Heart right ventricle (tissue), 16 donors: ENCODE measurements at regions not wholly inside any gene's neighbourhood (a gene's known extent, or its start where the extent isn't known, plus 50 kb on each side); places are given as distances from the start of the nearest gene placed in this dataset.

Experiments used
- ATAC-seq, 8 donors: fragments of 200-7000 bp; cut with Tn5 transposase; one replicate each; pipeline ENCODE4 v1.9.1; 2020; ENCODE audit warnings: mild to moderate bottlenecking in 8 of 8, moderate library complexity in 8 of 8, moderate number of reproducible peaks in 1 of 8
- DNase-seq, 2 donors: peaks; one replicate each; pipeline ENCODE4 v3.0.0-alpha.2; 2020
- H3K27ac ChIP-seq, 10 donors: fragments of 200-600 bp; sonication (generic) in 2 of 10; one replicate each; pipeline versions ENCODE4 v1.5.0 to v1.8.0; 2020 to 2022; ENCODE audit warnings: mild to moderate bottlenecking in 3 of 10
- H3K27me3 ChIP-seq, 7 donors: fragments of 200-600 bp; one replicate each; pipeline ENCODE4 v1.8.0; 2021 to 2022; ENCODE audit warnings: mild to moderate bottlenecking in 2 of 7
- H3K36me3 ChIP-seq, 9 donors: fragments of 200-600 bp; sonication (generic) in 1 of 9; one replicate each; pipeline versions ENCODE4 v1.5.0 to v1.8.0; 2020 to 2022; ENCODE audit warnings: mild to moderate bottlenecking in 2 of 9
- H3K4me1 ChIP-seq, 9 donors: fragments of 200-600 bp; sonication (generic) in 1 of 9; one replicate each; pipeline versions ENCODE4 v1.5.0 to v1.8.0; 2020 to 2022; ENCODE audit warnings: mild to moderate bottlenecking in 4 of 9
- H3K4me3 ChIP-seq, 10 donors: fragments of 200-600 bp; sonication (generic) in 2 of 10; one replicate each; pipeline versions ENCODE4 v1.5.0 to v1.8.0; 2020 to 2022; ENCODE audit warnings: mild to moderate bottlenecking in 7 of 10, moderate library complexity in 2 of 10
- H3K9me3 ChIP-seq, 11 donors: fragments of 200-600 bp in 10 of 11; sonication (generic) in 2 of 11; one replicate each; pipeline versions ENCODE4 v1.5.0 to v1.8.0; 2013 to 2022; ENCODE audit warnings: mild to moderate bottlenecking in 2 of 11, control low read depth in 1 of 11, moderate library complexity in 1 of 11
- WGBS, 2 donors: extraction: QIAGEN DNeasy Blood & Tissue Kit; methylation state at CpG; one replicate each; pipeline ENCODE4 v1.1.7; 2013; ENCODE audit warnings: inconsistent platforms in 1 of 2; 5-methylcytosine and 5-hydroxymethylcytosine counted together
- intact Hi-C, 10 donors: fragments of 100-400 bp; cut with DNase I; formaldehyde crosslinking; loops; one replicate each; pipeline versions ENCODE4 v1.11.1 to v1.14.2; 2022
- TF ChIP-seq, protein P1 (sequence below), 9 donors: fragments of 200-600 bp; sonication (generic) in 2 of 9; IDR thresholded peaks; one replicate each; pipeline versions ENCODE4 v1.5.0 to v1.8.0; 2021 to 2022; ENCODE audit warnings: antibody characterized with exemption in 9 of 9, mild to moderate bottlenecking in 5 of 9, moderate library complexity in 1 of 9
- donor health status: Arrhythmogenic right ventricular cardiomyopathy.
- donor health status: ischemic (EF 13 %, LVEDD 7.1; RV severe dilation, severe dysfunction).
- donor health status: healthy with polysubstance abuse.
- donor health status: DM: no; HTN: yes; CAD: no.
- donor health status: DM: no; HTN: no; CAD: no.
- donor health status: ischemic (EF 25% LVEDD 6.9; RV normal size, moderate dysfunction).
- donor health status: ischemic (EF 25% LVEDD 5.7; RV mildly dilated, moderate dysfunction).
- donor health status: healthy.
- donor health status: DM: yes; HTN: yes; CAD: no.
- donor health status: Ischemic cardiomyopathy.
- donor health status: ischemic (EF 35%, LVEDD 5.7; RV mildly dilated, moderate dysfunction).
- donor health status: nonischemic (EF 11% LVEDD 7.7; RV severe dilation, severe dysfunction).
- donor health status: DM: yes; HTN: yes; CAD: no.
- donor health status: PGD.
- donor health status: ischemic (EF 29% LVEDD 5.4; RV normal size, mild dysfunction).
- donor health status: nonischemic (EF 23%, LVEDD 6.1; RV moderate dilation, normal function).

DNA sequence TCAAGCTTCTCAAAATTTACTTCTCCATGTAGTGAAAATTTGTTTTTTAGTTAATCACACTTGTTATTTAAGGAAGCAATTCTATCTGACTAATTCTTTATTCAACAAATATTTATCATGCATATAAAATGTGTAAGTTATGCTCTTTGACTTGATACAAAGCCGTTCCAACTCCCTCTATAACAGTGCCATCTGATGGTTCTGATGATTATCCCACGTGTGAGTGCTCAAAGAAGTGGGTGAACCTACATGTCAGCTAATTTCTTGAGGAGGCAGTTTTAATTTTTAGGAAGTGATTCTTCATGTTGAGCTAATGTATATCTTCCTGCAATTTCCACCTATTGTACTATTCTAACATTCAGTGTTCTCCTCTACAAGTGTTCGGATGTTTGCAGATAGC is 88.8 kb upstream of the BRINP1 start:
- no peak overlapping the region for H3K27ac ChIP-seq
- H3K27me3 ChIP-seq = no peaks in the 10 kb centered on the region
- intact Hi-C loops = no loop called here
- no peaks in the 10 kb centered on the region for H3K36me3 ChIP-seq
- H3K9me3 ChIP-seq = no peaks in the 10 kb centered on the region
- no peak overlapping the region for H3K4me3 ChIP-seq
- TF ChIP-seq, protein P1, sequence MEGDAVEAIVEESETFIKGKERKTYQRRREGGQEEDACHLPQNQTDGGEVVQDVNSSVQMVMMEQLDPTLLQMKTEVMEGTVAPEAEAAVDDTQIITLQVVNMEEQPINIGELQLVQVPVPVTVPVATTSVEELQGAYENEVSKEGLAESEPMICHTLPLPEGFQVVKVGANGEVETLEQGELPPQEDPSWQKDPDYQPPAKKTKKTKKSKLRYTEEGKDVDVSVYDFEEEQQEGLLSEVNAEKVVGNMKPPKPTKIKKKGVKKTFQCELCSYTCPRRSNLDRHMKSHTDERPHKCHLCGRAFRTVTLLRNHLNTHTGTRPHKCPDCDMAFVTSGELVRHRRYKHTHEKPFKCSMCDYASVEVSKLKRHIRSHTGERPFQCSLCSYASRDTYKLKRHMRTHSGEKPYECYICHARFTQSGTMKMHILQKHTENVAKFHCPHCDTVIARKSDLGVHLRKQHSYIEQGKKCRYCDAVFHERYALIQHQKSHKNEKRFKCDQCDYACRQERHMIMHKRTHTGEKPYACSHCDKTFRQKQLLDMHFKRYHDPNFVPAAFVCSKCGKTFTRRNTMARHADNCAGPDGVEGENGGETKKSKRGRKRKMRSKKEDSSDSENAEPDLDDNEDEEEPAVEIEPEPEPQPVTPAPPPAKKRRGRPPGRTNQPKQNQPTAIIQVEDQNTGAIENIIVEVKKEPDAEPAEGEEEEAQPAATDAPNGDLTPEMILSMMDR (IDR thresholded peaks at IDR 0.05) = no peak
- H3K4me1 ChIP-seq = no peaks in the 10 kb centered on the region
- DNase-seq (no peak), ATAC-seq (no peak)
- 43 to 46% methylated on average over 3 of the region's 3 CpGs for WGBS, 2 donors

DNA sequence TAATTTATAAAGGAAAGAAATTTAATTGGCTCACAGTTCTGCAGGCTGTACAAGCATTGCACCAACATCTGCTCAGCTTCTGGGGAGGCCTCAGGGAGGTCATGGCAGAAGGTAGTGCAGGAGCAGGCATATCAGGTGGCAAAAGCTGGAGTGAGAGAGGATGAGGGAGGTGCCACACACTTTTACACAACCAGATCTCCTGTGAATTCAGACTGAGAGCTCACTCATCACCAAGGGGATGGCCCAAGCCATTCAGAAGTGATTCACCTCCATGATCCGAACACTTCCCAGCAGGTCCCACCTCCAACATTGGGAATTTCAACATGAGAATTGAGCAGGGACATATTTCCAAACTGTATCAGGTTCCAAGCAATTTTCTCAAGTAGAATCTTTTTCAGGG is 84.7 kb upstream of the BRINP1 start:
- H3K4me1 ChIP-seq = no peaks in the 10 kb centered on the region
- H3K27me3 ChIP-seq = no peaks in the 10 kb centered on the region
- TF ChIP-seq, protein P1 (IDR thresholded peaks at IDR 0.05) = no peak
- 72 to 74% methylated on average over 1 of the region's 1 CpG for WGBS, 2 donors
- H3K4me3 ChIP-seq = no peak overlapping the region
- ATAC-seq (no peak), DNase-seq (no peak)
- H3K36me3 ChIP-seq = no peaks in the 10 kb centered on the region
- no peak overlapping the region for H3K27ac ChIP-seq
- intact Hi-C loops = no loop called here
- H3K9me3 ChIP-seq = peaks cover 0 to 12% (median 0%) of the 10 kb centered on the region in 11 donors

DNA sequence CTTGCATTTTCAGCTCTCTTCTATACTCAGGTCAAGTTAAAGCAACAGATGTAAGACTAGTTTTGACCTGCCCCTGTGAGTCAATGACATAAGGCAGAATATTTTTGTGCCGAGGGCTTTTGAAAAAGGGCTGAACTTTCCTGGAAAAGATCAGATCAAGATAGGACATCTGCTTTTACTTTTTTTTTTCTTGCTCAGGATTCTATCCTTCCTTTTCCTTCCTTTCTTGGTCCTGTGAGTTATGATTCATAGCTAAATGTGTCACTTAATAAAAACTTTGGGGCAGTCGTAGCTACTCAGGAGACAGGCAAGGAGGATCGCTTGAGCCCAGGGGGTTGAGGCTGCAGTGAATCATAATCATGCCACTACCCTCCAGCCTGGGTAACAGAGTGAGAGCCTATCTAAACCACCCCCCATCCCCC is 84.3 kb upstream of the BRINP1 start:
- Histone ChIP-seq H3K27me3 (no peaks in the 10 kb centered on the region), H3K4me1 (no peaks in the 10 kb centered on the region), H3K36me3 (no peaks in the 10 kb centered on the region), H3K4me3 (no peak overlapping the region), H3K27ac (no peak overlapping the region), H3K9me3 (peaks cover 0 to 12% (median 0%) of the 10 kb centered on the region in 11 donors)
- intact Hi-C loops = no loop called here
- 57 to 65% methylated on average over 3 of the region's 3 CpGs for WGBS, 2 donors
- TF ChIP-seq, protein P1 (IDR thresholded peaks at IDR 0.05) = no peak
- ATAC-seq (no peak), DNase-seq (no peak)

DNA sequence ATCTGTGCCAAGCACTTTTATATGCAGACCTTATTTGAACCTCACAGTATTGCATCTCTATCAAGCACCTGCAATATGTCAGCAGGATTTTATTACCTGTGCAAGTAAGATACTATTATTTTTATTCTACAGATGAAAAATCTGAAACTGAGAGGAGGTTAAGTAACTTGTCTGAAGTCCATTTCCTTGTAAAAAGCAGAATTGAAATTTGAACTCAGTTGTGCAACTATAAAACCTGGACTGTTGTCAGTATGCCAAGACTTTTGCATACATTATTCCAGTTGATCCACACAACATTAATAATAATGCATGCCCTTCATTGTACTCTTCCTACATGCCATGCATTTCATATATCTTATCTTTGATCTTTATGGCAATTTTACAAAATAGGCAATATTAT is 82.2 kb upstream of the BRINP1 start:
- ATAC-seq = no peak
- Histone ChIP-seq H3K4me1 (no peaks in the 10 kb centered on the region), H3K27ac (no peak overlapping the region), H3K36me3 (no peaks in the 10 kb centered on the region), H3K27me3 (no peaks in the 10 kb centered on the region), H3K4me3 (no peak overlapping the region), H3K9me3 (peaks cover 0 to 12% (median 0%) of the 10 kb centered on the region in 11 donors)
- intact Hi-C loops = no loop called here
- DNase-seq = no peak
- TF ChIP-seq, protein P1 (IDR thresholded peaks at IDR 0.05) = no peak
